Stimulated activated CD8-positive, alpha-beta memory T cell treated with anti-CD3 and anti-CD28 coated beads, Interleukin-15, amount 100 ng/mL, for 4 hours (primary cell): ENCODE measurements at regions not wholly inside any gene's neighbourhood (a gene's known extent, or its start where the extent isn't known, plus 50 kb on each side); places are given as distances from the start of the nearest gene placed in this dataset.
"Not testable (repeated sequence)": the region's sequence is repeated elsewhere in the genome, so short reads cannot be mapped to it uniquely, and the experiment has no call there.

Source experiments
- DNase-seq, 2 donors: peaks; one replicate each; pipeline ENCODE4 v3.0.0-alpha.2; 2020; ENCODE audit warnings: low read depth in 2 of 2

GRCh38 chr1:204780630-204781029 lies 90.0 kb upstream of the NFASC start:
- no peak for DNase-seq

- DNase-seq, result no peak
Observed at GRCh38 chr1:204782118-204782700, 88.5 kb upstream of the NFASC start.

- not testable (repeated sequence) for DNase-seq
Observed at GRCh38 chr1:204785023-204785422, 85.6 kb upstream of the NFASC start.

GRCh38 chr1:204788470-204788869 lies 82.2 kb upstream of the NFASC start:
- no peak for DNase-seq

- DNase-seq, result peak; percentile 32 to 56
Observed at GRCh38 chr1:204791453-204792353, 79.0 kb upstream of the NFASC start.

- DNase-seq, result no peak
Observed at GRCh38 chr1:204792354-204792692, 78.3 kb upstream of the NFASC start.

- no peak for DNase-seq
Observed at GRCh38 chr1:204793259-204793914, 77.3 kb upstream of the NFASC start.

- DNase-seq, result not testable (repeated sequence)
Observed at GRCh38 chr1:204796886-204797285, 73.8 kb upstream of the NFASC start.

- no peak for DNase-seq
Observed at GRCh38 chr1:204797401-204797800, 73.3 kb upstream of the NFASC start.

- DNase-seq, result no peak
Observed at GRCh38 chr1:204799630-204800029, 71.0 kb upstream of the NFASC start.

GRCh38 chr1:204801211-204801610 lies 69.5 kb upstream of the NFASC start:
- no peak for DNase-seq

GRCh38 chr1:204802401-204803175 lies 68.1 kb upstream of the NFASC start:
- DNase-seq, result no peak

GRCh38 chr1:204803607-204804006 lies 67.1 kb upstream of the NFASC start:
- DNase-seq, result no peak

- peak; percentile 59 to 67 for DNase-seq
Observed at GRCh38 chr1:204806943-204807687, 63.5 kb upstream of the NFASC start.

- no peak for DNase-seq
Observed at GRCh38 chr1:204809488-204809887, 61.2 kb upstream of the NFASC start.

GRCh38 chr1:204812842-204813241 lies 57.8 kb upstream of the NFASC start:
- no peak for DNase-seq

GRCh38 chr1:204813522-204813921 lies 57.1 kb upstream of the NFASC start:
- no peak for DNase-seq

- DNase-seq, result no peak
Observed at GRCh38 chr1:204814166-204814884, 56.3 kb upstream of the NFASC start.

- DNase-seq, result no peak
Observed at GRCh38 chr1:204817341-204817740, 53.3 kb upstream of the NFASC start.

GRCh38 chr1:204818998-204819397 lies 51.7 kb upstream of the NFASC start:
- no peak for DNase-seq

- DNase-seq, result no peak
Observed at GRCh38 chr1:204819495-204819894, 51.2 kb upstream of the NFASC start.
